AG04449 (cell line): ENCODE measurements at regions not wholly inside any gene's neighbourhood (a gene's known extent, or its start where the extent isn't known, plus 50 kb on each side); places are given as distances from the start of the nearest gene placed in this dataset.

Experiments
- CTCF ChIA-PET: fragments of 350-600 bp; formaldehyde crosslinking; extraction: SDS; loops from one replicate; lab custom pipeline; 2021; ENCODE audit warnings: antibody characterized with exemption; lab: Yijun Ruan, JAX
- POLR2A ChIA-PET: fragments of 400-600, 350-600 bp; formaldehyde crosslinking; extraction: SDS; loops from one replicate; lab custom pipeline; 2020; ENCODE audit warnings: antibody characterized with exemption, inconsistent platforms; lab: Yijun Ruan, JAX
- DNase-seq: peaks from one replicate; pipeline ENCODE4 v3.0.0-alpha.2; 2010; ENCODE audit warnings: low read depth, low spot score
- H3K4me3 ChIP-seq: 2 replicates; pipeline ENCODE4 v1.5.1; 2011; ENCODE audit warnings: low read depth, mild to moderate bottlenecking, control low read depth, low read length
- CTCF ChIP-seq: IDR thresholded peaks from one replicate; pipeline ENCODE4 v1.5.1; 2011; ENCODE audit warnings: mild to moderate bottlenecking, moderate library complexity, low read length, control low read depth, inconsistent platforms; ENCODE audit not compliant: insufficient read depth; ENCODE audit errors: missing control alignments

GRCh38 chr18:55647331-55647730 lies 59.3 kb upstream of the TCF4 start:
- CTCF ChIA-PET, result no interaction called here
- no peak for DNase-seq
- TF ChIP-seq CTCF, result no peak
- H3K4me3 ChIP-seq, result no peak overlapping the region
- POLR2A ChIA-PET, result no interaction called here

- POLR2A ChIA-PET, result no interaction called here
- H3K4me3 ChIP-seq, result no peak overlapping the region
- CTCF ChIA-PET, result no interaction called here
- DNase-seq, result no peak
- TF ChIP-seq CTCF, result no peak
Observed at GRCh38 chr18:55642191-55642590, 54.2 kb upstream of the TCF4 start.

GRCh38 chr18:55641486-55641885 lies 53.5 kb upstream of the TCF4 start:
- CTCF ChIA-PET, result no interaction called here
- TF ChIP-seq CTCF, result no peak
- no peak overlapping the region for H3K4me3 ChIP-seq
- POLR2A ChIA-PET, result no interaction called here
- no peak for DNase-seq
